Kidney glomerular epithelial cell (primary cell): ENCODE measurements at regions not wholly inside any gene's neighbourhood (a gene's known extent, or its start where the extent isn't known, plus 50 kb on each side); places are given as distances from the start of the nearest gene placed in this dataset.

Source experiments
- DNase-seq: peaks from one replicate; lab custom pipeline; 2025; lab: John Stamatoyannopoulos, UW

- no peak for DNase-seq
Observed at GRCh38 chr9:81847181-81847915, 80.9 kb upstream of the SPATA31D4 start.

- peak; percentile 55 for DNase-seq
Observed at GRCh38 chr9:81848472-81848871, 79.8 kb upstream of the SPATA31D4 start.

GRCh38 chr9:81849631-81850259 lies 78.5 kb upstream of the SPATA31D4 start:
- DNase-seq = no peak

- no peak for DNase-seq
Observed at GRCh38 chr9:81850724-81851123, 77.5 kb upstream of the SPATA31D4 start.

- DNase-seq = no peak
Observed at GRCh38 chr9:81851340-81851739, 76.9 kb upstream of the SPATA31D4 start.

GRCh38 chr9:81852820-81853219 lies 75.4 kb upstream of the SPATA31D4 start:
- DNase-seq = no peak

GRCh38 chr9:81855538-81855937 lies 72.7 kb upstream of the SPATA31D4 start:
- no peak for DNase-seq

- DNase-seq = no peak
Observed at GRCh38 chr9:81858657-81859430, 69.4 kb upstream of the SPATA31D4 start.

- no peak for DNase-seq
Observed at GRCh38 chr9:81860581-81860980, 67.6 kb upstream of the SPATA31D4 start.

- peak; percentile 70 for DNase-seq
Observed at GRCh38 chr9:81861644-81862043, 66.6 kb upstream of the SPATA31D4 start.

GRCh38 chr9:81868145-81868544 lies 60.1 kb upstream of the SPATA31D4 start:
- no peak for DNase-seq

GRCh38 chr9:81871695-81872094 lies 56.5 kb upstream of the SPATA31D4 start:
- no peak for DNase-seq

- DNase-seq = no peak
Observed at GRCh38 chr9:81874250-81874649, 54.0 kb upstream of the SPATA31D4 start.

GRCh38 chr9:81874931-81875330 lies 53.3 kb upstream of the SPATA31D4 start:
- peak; percentile 49 for DNase-seq

GRCh38 chr9:81877047-81877446 lies 51.2 kb upstream of the SPATA31D4 start:
- no peak for DNase-seq
